DOHH2 (cell line): ENCODE measurements at regions not wholly inside any gene's neighbourhood (a gene's known extent, or its start where the extent isn't known, plus 50 kb on each side); places are given as distances from the start of the nearest gene placed in this dataset.

ENCODE experiments used
- H3F3A ChIP-seq: fragments of 200-600 bp; sonication (generic), shearing (Covaris generic); 2 replicates; pipeline ENCODE4 v1.6.0; 2016; ENCODE audit warnings: antibody characterized with exemption, mild to moderate bottlenecking; ENCODE audit not compliant: control insufficient read depth, insufficient read depth
- H3K27ac ChIP-seq: fragments of 200-600 bp; sonication (generic); 2 replicates; pipeline ENCODE4 v1.5.1; 2014; ENCODE audit warnings: low read depth, mild to moderate bottlenecking, low read length, moderate library complexity
- H3K27me3 ChIP-seq: fragments of 200-600 bp; sonication (generic); 2 replicates; pipeline ENCODE4 v1.6.1; 2014; ENCODE audit warnings: mild to moderate bottlenecking, low read length, mixed read lengths; ENCODE audit not compliant: control insufficient read depth
- H3K36me3 ChIP-seq: fragments of 200-600 bp; sonication (generic); 2 replicates; pipeline ENCODE4 v1.6.1; 2014; ENCODE audit warnings: mild to moderate bottlenecking, low read length, moderate library complexity, mixed read lengths; ENCODE audit not compliant: control insufficient read depth
- H3K4me1 ChIP-seq: fragments of 200-600 bp; sonication (generic); 2 replicates; pipeline ENCODE4 v1.6.1; 2014; ENCODE audit warnings: mild to moderate bottlenecking, low read length, mixed read lengths; ENCODE audit not compliant: control insufficient read depth
- H3K4me2 ChIP-seq: fragments of 200-600 bp; sonication (generic); 2 replicates; pipeline ENCODE4 v1.6.0; 2014; ENCODE audit warnings: mild to moderate bottlenecking, low read length, moderate library complexity
- H3K4me3 ChIP-seq: fragments of 200-600 bp; sonication (generic); 2 replicates; pipeline ENCODE4 v1.5.1; 2014; ENCODE audit warnings: mild to moderate bottlenecking, low read length, mixed read lengths
- H3K79me2 ChIP-seq: fragments of 200-600 bp; sonication (generic); 2 replicates; pipeline ENCODE4 v1.6.1; 2014; ENCODE audit warnings: mild to moderate bottlenecking, low read length, mixed read lengths; ENCODE audit not compliant: control insufficient read depth
- H3K9me2 ChIP-seq: fragments of 200-600 bp; sonication (generic); replicated peaks from 2 replicates; pipeline ENCODE4 v1.6.1; 2014; ENCODE audit warnings: mild to moderate bottlenecking, low read length, mixed read lengths; ENCODE audit not compliant: control insufficient read depth
- H3K9me3 ChIP-seq: fragments of 200-600 bp; sonication (generic); 2 replicates; pipeline ENCODE4 v1.6.1; 2014; ENCODE audit warnings: antibody characterized with exemption, low read length, mixed read lengths; ENCODE audit not compliant: control insufficient read depth, insufficient read depth
- H4K20me1 ChIP-seq: fragments of 200-600 bp; sonication (generic); 2 replicates; pipeline ENCODE4 v1.6.0; 2014; ENCODE audit warnings: low read depth, mild to moderate bottlenecking, antibody characterized with exemption, low read length, moderate library complexity; ENCODE audit not compliant: control insufficient read depth, insufficient read depth
- EZH2phosphoT487 ChIP-seq: fragments of 200-600 bp; sonication (generic); IDR thresholded peaks from 2 replicates; pipeline ENCODE4 v1.6.1; 2017; ENCODE audit warnings: borderline replicate concordance, mild to moderate bottlenecking, antibody characterized with exemption, low read length, moderate library complexity, mixed read lengths
- TF ChIP-seq, protein P1 (sequence below): fragments of 200-600 bp; sonication (generic); IDR thresholded peaks from one replicate; pipeline ENCODE4 v1.5.1; 2014; ENCODE audit warnings: antibody characterized with exemption, mild to moderate bottlenecking, low read depth, low read length; ENCODE audit not compliant: poor library complexity, severe bottlenecking

- Histone ChIP-seq H3K4me3 (no peak overlapping the region), H3K4me1 (no peaks in the 10 kb centered on the region), H3K9me2 (no peaks in the 10 kb centered on the region), H3K27ac (no peak overlapping the region), H4K20me1 (no peaks in the 10 kb centered on the region), H3F3A (no peaks in the 10 kb centered on the region), H3K36me3 (no peaks in the 10 kb centered on the region), H3K79me2 (no peaks in the 10 kb centered on the region), H3K4me2 (no peak overlapping the region), H3K27me3 (no peaks in the 10 kb centered on the region), H3K9me3 (no peaks in the 10 kb centered on the region)
- TF ChIP-seq, protein P1, sequence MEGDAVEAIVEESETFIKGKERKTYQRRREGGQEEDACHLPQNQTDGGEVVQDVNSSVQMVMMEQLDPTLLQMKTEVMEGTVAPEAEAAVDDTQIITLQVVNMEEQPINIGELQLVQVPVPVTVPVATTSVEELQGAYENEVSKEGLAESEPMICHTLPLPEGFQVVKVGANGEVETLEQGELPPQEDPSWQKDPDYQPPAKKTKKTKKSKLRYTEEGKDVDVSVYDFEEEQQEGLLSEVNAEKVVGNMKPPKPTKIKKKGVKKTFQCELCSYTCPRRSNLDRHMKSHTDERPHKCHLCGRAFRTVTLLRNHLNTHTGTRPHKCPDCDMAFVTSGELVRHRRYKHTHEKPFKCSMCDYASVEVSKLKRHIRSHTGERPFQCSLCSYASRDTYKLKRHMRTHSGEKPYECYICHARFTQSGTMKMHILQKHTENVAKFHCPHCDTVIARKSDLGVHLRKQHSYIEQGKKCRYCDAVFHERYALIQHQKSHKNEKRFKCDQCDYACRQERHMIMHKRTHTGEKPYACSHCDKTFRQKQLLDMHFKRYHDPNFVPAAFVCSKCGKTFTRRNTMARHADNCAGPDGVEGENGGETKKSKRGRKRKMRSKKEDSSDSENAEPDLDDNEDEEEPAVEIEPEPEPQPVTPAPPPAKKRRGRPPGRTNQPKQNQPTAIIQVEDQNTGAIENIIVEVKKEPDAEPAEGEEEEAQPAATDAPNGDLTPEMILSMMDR, result no peak
- TF ChIP-seq EZH2phosphoT487, result no peak
Observed at GRCh38 chr16:87051526-87052320, 265.5 kb downstream of the C16orf95 start.

DNA sequence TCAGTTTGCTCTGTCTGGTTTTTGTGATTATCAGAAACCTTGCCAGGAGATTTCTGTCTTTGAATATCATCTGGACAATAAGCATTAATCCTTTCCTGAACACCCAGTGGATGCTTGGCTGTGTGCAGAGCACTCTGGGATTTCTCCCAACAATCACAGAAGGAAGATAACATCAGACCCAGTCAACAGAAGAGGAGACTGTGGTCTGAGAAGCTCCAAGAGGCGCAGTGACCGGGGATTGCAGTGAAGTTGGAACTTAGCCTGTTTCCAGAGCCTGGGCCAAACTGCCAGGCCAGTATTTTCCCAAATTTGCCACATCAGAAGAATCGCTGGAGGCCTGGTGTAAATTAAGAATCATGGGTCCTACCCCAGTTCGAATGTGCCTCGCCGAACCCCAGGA, 264.7 kb downstream of the C16orf95 start:
- no peaks in the 10 kb centered on the region for H3K36me3 ChIP-seq
- H3K9me3 ChIP-seq, result no peaks in the 10 kb centered on the region
- TF ChIP-seq, protein P1, result no peak
- no peak for TF ChIP-seq EZH2phosphoT487
- H3K79me2 ChIP-seq, result no peaks in the 10 kb centered on the region
- no peaks in the 10 kb centered on the region for H3K27me3 ChIP-seq
- no peak overlapping the region for H3K4me2 ChIP-seq
- H3F3A ChIP-seq, result no peaks in the 10 kb centered on the region
- no peak overlapping the region for H3K27ac ChIP-seq
- H3K4me1 ChIP-seq, result no peaks in the 10 kb centered on the region
- no peaks in the 10 kb centered on the region for H4K20me1 ChIP-seq
- no peak overlapping the region for H3K4me3 ChIP-seq
- no peaks in the 10 kb centered on the region for H3K9me2 ChIP-seq

- Histone ChIP-seq H3K36me3 (no peaks in the 10 kb centered on the region), H3K9me2 (no peaks in the 10 kb centered on the region), H3K27ac (no peak overlapping the region), H3K79me2 (no peaks in the 10 kb centered on the region), H3K27me3 (no peaks in the 10 kb centered on the region), H3K4me2 (no peak overlapping the region), H3K9me3 (no peaks in the 10 kb centered on the region), H3F3A (no peaks in the 10 kb centered on the region), H3K4me1 (no peaks in the 10 kb centered on the region), H3K4me3 (no peak overlapping the region), H4K20me1 (no peaks in the 10 kb centered on the region)
- TF ChIP-seq, protein P1, result no peak
- no peak for TF ChIP-seq EZH2phosphoT487
Observed at GRCh38 chr16:87053016-87053982, 263.9 kb downstream of the C16orf95 start.
